IMR-90 (cell line): ENCODE measurements at regions not wholly inside any gene's neighbourhood (a gene's known extent, or its start where the extent isn't known, plus 50 kb on each side); places are given as distances from the start of the nearest gene placed in this dataset.

ENCODE experiments used
- CEBPB ChIP-seq: IDR thresholded peaks from 2 replicates; pipeline ENCODE4 v1.6.1; 2012; ENCODE audit warnings: low read depth, low read length, improper control_type of control experiment
- CTCF ChIP-seq: conservative IDR thresholded peaks from 2 replicates; pipeline ENCODE4 v1.5.1; 2012; ENCODE audit warnings: mild to moderate bottlenecking, low read depth, low read length, improper control_type of control experiment
- ELK1 ChIP-seq: fragments of 150-350 bp; IDR thresholded peaks from 2 replicates; pipeline ENCODE4 v1.6.1; 2016; ENCODE audit warnings: low read depth, mild to moderate bottlenecking, low read length, moderate library complexity, borderline replicate concordance
- FOS ChIP-seq: fragments of 150-350 bp; IDR thresholded peaks from 2 replicates; pipeline ENCODE4 v1.6.1; 2016; ENCODE audit warnings: low read depth, low read length
- MAZ ChIP-seq: IDR thresholded peaks from 2 replicates; pipeline ENCODE4 v1.6.1; 2012; ENCODE audit warnings: low read depth, mild to moderate bottlenecking, low read length, improper control_type of control experiment, moderate library complexity, borderline replicate concordance
- NFE2L2 ChIP-seq: fragments of 150-350 bp; IDR thresholded peaks from 2 replicates; pipeline ENCODE4 v1.6.1; 2016; ENCODE audit warnings: low read depth, mild to moderate bottlenecking, low read length
- POLR2A ChIP-seq: IDR thresholded peaks from 2 replicates; pipeline ENCODE4 v1.6.1; 2012; ENCODE audit warnings: mild to moderate bottlenecking, low read depth, low read length
- RAD21 ChIP-seq: IDR thresholded peaks from 2 replicates; pipeline ENCODE4 v1.6.1; 2012; ENCODE audit warnings: low read length, improper control_type of control experiment
- SMC3 ChIP-seq: fragments of 150-350 bp; IDR thresholded peaks from 2 replicates; pipeline ENCODE4 v1.6.1; 2016; ENCODE audit warnings: low read depth, mild to moderate bottlenecking, antibody characterized with exemption, low read length, moderate library complexity
- TF ChIP-seq, protein P1 (sequence below): fragments of 150-350 bp; IDR thresholded peaks from 2 replicates; pipeline ENCODE4 v1.6.1; 2017; ENCODE audit warnings: mild to moderate bottlenecking, antibody characterized with exemption, low read length, low read depth

- TF ChIP-seq FOS (no peak), CTCF (no peak), POLR2A (no peak), SMC3 (no peak), RAD21 (no peak), NFE2L2 (no peak), CEBPB (no peak), MAZ (no peak), ELK1 (no peak)
- TF ChIP-seq, protein P1, sequence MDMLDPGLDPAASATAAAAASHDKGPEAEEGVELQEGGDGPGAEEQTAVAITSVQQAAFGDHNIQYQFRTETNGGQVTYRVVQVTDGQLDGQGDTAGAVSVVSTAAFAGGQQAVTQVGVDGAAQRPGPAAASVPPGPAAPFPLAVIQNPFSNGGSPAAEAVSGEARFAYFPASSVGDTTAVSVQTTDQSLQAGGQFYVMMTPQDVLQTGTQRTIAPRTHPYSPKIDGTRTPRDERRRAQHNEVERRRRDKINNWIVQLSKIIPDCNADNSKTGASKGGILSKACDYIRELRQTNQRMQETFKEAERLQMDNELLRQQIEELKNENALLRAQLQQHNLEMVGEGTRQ = no peak
Measured at GRCh38 chr7:79949778-79950177, 184.9 kb upstream of the GNAI1 start.
